PC-3 (cell line): ENCODE measurements at regions not wholly inside any gene's neighbourhood (a gene's known extent, or its start where the extent isn't known, plus 50 kb on each side); places are given as distances from the start of the nearest gene placed in this dataset.

Experiments
- EZH2 ChIP-seq: fragments of 300-600 bp; sonication (generic); IDR thresholded peaks from one replicate; pipeline ENCODE4 v1.6.1; 2017; ENCODE audit warnings: antibody characterized with exemption, mild to moderate bottlenecking, low read length; ENCODE audit not compliant: unreplicated experiment
- EZH2phosphoT487 ChIP-seq: fragments of 300-600 bp; sonication (generic); IDR thresholded peaks from 2 replicates; pipeline ENCODE4 v1.6.1; 2018; ENCODE audit warnings: mild to moderate bottlenecking, antibody characterized with exemption, low read length, borderline replicate concordance
- TF ChIP-seq, protein P1 (sequence below): fragments of 300-600 bp; sonication (generic); conservative IDR thresholded peaks from 2 replicates; pipeline ENCODE4 v1.5.1; 2017; ENCODE audit warnings: antibody characterized with exemption, low read depth, mild to moderate bottlenecking, low read length

DNA sequence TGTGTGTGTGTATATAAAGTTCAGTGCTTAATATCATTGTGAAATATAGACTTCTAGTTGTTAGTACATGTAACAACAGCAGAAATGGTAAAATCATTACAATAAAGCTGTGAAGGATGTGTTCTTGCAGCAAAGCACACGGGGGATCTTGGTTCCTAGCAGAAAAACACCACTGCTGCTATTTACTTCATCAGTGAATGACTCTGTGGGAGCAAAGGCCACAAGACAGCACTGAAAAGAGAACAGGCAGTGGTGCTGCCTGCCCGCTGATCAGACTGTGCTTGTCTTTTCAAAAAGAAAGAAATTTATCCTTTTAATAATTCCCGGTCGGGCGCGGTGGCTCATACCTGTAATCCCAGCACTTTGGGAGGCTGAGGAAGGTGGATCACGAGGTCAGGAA lies 689.9 kb upstream of the CITED2 start:
- TF ChIP-seq, protein P1, sequence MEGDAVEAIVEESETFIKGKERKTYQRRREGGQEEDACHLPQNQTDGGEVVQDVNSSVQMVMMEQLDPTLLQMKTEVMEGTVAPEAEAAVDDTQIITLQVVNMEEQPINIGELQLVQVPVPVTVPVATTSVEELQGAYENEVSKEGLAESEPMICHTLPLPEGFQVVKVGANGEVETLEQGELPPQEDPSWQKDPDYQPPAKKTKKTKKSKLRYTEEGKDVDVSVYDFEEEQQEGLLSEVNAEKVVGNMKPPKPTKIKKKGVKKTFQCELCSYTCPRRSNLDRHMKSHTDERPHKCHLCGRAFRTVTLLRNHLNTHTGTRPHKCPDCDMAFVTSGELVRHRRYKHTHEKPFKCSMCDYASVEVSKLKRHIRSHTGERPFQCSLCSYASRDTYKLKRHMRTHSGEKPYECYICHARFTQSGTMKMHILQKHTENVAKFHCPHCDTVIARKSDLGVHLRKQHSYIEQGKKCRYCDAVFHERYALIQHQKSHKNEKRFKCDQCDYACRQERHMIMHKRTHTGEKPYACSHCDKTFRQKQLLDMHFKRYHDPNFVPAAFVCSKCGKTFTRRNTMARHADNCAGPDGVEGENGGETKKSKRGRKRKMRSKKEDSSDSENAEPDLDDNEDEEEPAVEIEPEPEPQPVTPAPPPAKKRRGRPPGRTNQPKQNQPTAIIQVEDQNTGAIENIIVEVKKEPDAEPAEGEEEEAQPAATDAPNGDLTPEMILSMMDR: no peak
- TF ChIP-seq EZH2phosphoT487: no peak
- no peak for TF ChIP-seq EZH2
